ENCODE measurements at regions not wholly inside any gene's neighbourhood (a gene's known extent, or its start where the extent isn't known, plus 50 kb on each side); places are given as distances from the start of the nearest gene placed in this dataset.

GRCh38 chr4:12138488-12138887, 709.8 kb upstream of the HS3ST1 start:
- TF ChIP-seq CTCF (IDR thresholded peaks at IDR 0.05) (no peak), POLR2A (IDR thresholded peaks at IDR 0.05) (no peak)

Data from right lobe of liver (tissue), 4 donors.